Nucleus accumbens (tissue), 56 donors: ENCODE measurements at regions not wholly inside any gene's neighbourhood (a gene's known extent, or its start where the extent isn't known, plus 50 kb on each side); places are given as distances from the start of the nearest gene placed in this dataset.

Source experiments
- DNase-seq, 56 donors: peaks; one replicate each; lab custom pipeline; 2025; lab: John Stamatoyannopoulos, UW

DNA sequence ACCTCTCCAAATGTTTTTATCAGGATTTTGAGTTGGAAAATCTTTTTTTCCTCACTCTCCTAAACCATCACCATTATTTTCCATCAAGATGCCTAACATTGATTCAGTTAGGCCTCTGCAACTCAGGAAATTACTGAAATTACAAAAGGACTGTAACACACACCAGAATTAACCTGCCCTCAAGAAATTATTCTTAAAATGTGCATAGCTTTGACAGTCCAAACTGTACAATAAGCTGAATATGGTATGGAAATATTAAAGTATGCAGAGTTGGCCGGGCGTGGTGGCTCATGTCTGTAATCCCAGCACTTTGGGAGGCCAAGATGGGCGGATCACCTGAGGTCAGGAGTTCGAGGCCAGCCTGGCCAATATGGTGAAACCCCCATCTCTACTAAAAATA is 50.2 kb upstream of the PHLPP1 start:
- DNase-seq: no peak
